GM12878 (cell line): ENCODE measurements at regions not wholly inside any gene's neighbourhood (a gene's known extent, or its start where the extent isn't known, plus 50 kb on each side); places are given as distances from the start of the nearest gene placed in this dataset.

Experiments used
- BCL3 ChIP-seq: IDR thresholded peaks from 2 replicates; pipeline ENCODE4 v1.6.1; 2011; ENCODE audit warnings: borderline replicate concordance, low read depth, mild to moderate bottlenecking, moderate library complexity, low read length; ENCODE audit not compliant: insufficient read depth, poor library complexity, severe bottlenecking
- CBX5 ChIP-seq: sonication (generic); IDR thresholded peaks from 2 replicates; pipeline ENCODE4 v1.6.1; 2016; ENCODE audit warnings: low read depth, moderate library complexity, mild to moderate bottlenecking, inconsistent platforms
- CREB1 ChIP-seq: IDR thresholded peaks from 2 replicates; pipeline ENCODE4 v1.6.1; 2012; ENCODE audit warnings: low read depth, mild to moderate bottlenecking, inconsistent platforms
- EED ChIP-seq: sonication (generic); IDR thresholded peaks from 2 replicates; pipeline ENCODE4 v1.6.1; 2016; ENCODE audit warnings: antibody characterized with exemption, low read depth
- ETV6 ChIP-seq, 2 experiments: fragments of 450-650 bp in 1 of 2; IDR thresholded peaks in 1 of 2; conservative IDR thresholded peaks in 1 of 2; 2 replicates each; pipeline ENCODE4 v1.6.1; 2014; ENCODE audit warnings: antibody characterized with exemption in 1 of 2, borderline replicate concordance in 1 of 2, low read depth in 1 of 2, mild to moderate bottlenecking in 1 of 2, moderate library complexity in 1 of 2
- HSF1 ChIP-seq: fragments of 150-350 bp; IDR thresholded peaks from 2 replicates; pipeline ENCODE4 v1.6.1; 2014; ENCODE audit warnings: mild to moderate bottlenecking, low read depth, low read length
- IKZF2 ChIP-seq, 2 experiments: fragments of 450-650 bp; IDR thresholded peaks; 2 replicates each; pipeline ENCODE4 v1.6.1; 2017; ENCODE audit warnings: mild to moderate bottlenecking in 2 of 2, moderate library complexity in 2 of 2
- IRF5 ChIP-seq: fragments of 450-650 bp; IDR thresholded peaks from 2 replicates; pipeline ENCODE4 v1.6.1; 2017; ENCODE audit warnings: borderline replicate concordance
- JUNB ChIP-seq: IDR thresholded peaks from 2 replicates; pipeline ENCODE4 v1.6.1; 2016; ENCODE audit warnings: antibody characterized with exemption, mild to moderate bottlenecking
- LARP7 ChIP-seq: fragments of 450-650 bp; IDR thresholded peaks from 2 replicates; pipeline ENCODE4 v1.6.1; 2017; ENCODE audit warnings: mild to moderate bottlenecking
- MTA2 ChIP-seq: fragments of 450-650 bp; IDR thresholded peaks from 2 replicates; pipeline ENCODE4 v1.6.1; 2016; ENCODE audit warnings: low read depth, mild to moderate bottlenecking, moderate library complexity
- MTA3 ChIP-seq: IDR thresholded peaks from 2 replicates; pipeline ENCODE4 v1.6.1; 2012; ENCODE audit warnings: low read length, inconsistent platforms, borderline replicate concordance
- NFXL1 ChIP-seq: fragments of 450-650 bp; IDR thresholded peaks from 2 replicates; pipeline ENCODE4 v1.6.1; 2017; ENCODE audit warnings: antibody characterized with exemption, mild to moderate bottlenecking, borderline replicate concordance
- PKNOX1 ChIP-seq: fragments of 450-650 bp; IDR thresholded peaks from 2 replicates; pipeline ENCODE4 v1.6.1; 2016; ENCODE audit warnings: mild to moderate bottlenecking
- RAD51 ChIP-seq: fragments of 450-650 bp; IDR thresholded peaks from 2 replicates; pipeline ENCODE4 v1.6.1; 2016; ENCODE audit warnings: moderate library complexity, mild to moderate bottlenecking, inconsistent platforms
- REST ChIP-seq: IDR thresholded peaks from 2 replicates; pipeline ENCODE4 v1.6.1; 2012; ENCODE audit warnings: mild to moderate bottlenecking, low read depth, low read length
- SMAD1 ChIP-seq: fragments of 450-650 bp; IDR thresholded peaks from 2 replicates; pipeline ENCODE4 v1.6.1; 2018; ENCODE audit warnings: mild to moderate bottlenecking, low read depth; ENCODE audit not compliant: partially characterized antibody
- SMAD5 ChIP-seq: IDR thresholded peaks from 2 replicates; pipeline ENCODE4 v1.6.1; 2016; ENCODE audit warnings: antibody characterized with exemption, low read depth
- SMARCA5 ChIP-seq: fragments of 450-650 bp; IDR thresholded peaks from 2 replicates; pipeline ENCODE4 v1.6.1; 2017; ENCODE audit warnings: mild to moderate bottlenecking
- TAF1 ChIP-seq: IDR thresholded peaks from 2 replicates; pipeline ENCODE4 v1.6.1; 2011; ENCODE audit warnings: mild to moderate bottlenecking, low read depth, low read length, borderline replicate concordance
- TCF12 ChIP-seq: IDR thresholded peaks from 2 replicates; pipeline ENCODE4 v1.6.1; 2011; ENCODE audit warnings: low read depth, mild to moderate bottlenecking, low read length
- ZNF207 ChIP-seq: fragments of 450-650 bp; IDR thresholded peaks from 2 replicates; pipeline ENCODE4 v1.6.1; 2014; ENCODE audit warnings: antibody characterized with exemption, mild to moderate bottlenecking, borderline replicate concordance

GRCh38 chr16:48101069-48101674, 54.6 kb downstream of the ABCC12 start (continued):
- TF ChIP-seq SMAD1 (peak; percentile 91), BCL3 (peak; percentile 99), CBX5 (0 out of 2 replicates have a peak, but pooled peaks have one; percentile 43), TCF12 (peak; percentile 94), EED (peak; percentile 64), ETV6 (conservative IDR thresholded peaks at IDR 0.05 in 1 of 2, IDR thresholded peaks at IDR 0.05 in 1 of 2; ENCODE audit: borderline replicate concordance in 1 of 2, low read depth in 1 of 2) (peak in 1 of 2 experiments; percentile 36; a peak in 1 of 4 replicates), REST (no peak), SMAD5 (no peak), HSF1 (0 out of 2 replicates have a peak, but pooled peaks have one; percentile 31), IKZF2 (IDR thresholded peaks at IDR 0.05) (peak; percentile 72 to 85; a peak in 3 of 4 replicates), TAF1 (0 out of 2 replicates have a peak, but pooled peaks have one; percentile 7), PKNOX1 (no peak), JUNB (peak; percentile 90), MTA2 (peak; percentile 89), SMARCA5 (no peak), ZNF207 (0 out of 2 replicates have a peak, but pooled peaks have one; percentile 42), LARP7 (peak; percentile 58; the same call in 1 of the 2 replicates), RAD51 (peak; percentile 53; the same call in 1 of the 2 replicates), CREB1 (0 out of 2 replicates have a peak, but pooled peaks have one; percentile 24), NFXL1 (no peak), MTA3 (peak; percentile 50; the same call in 1 of the 2 replicates), IRF5 (no peak)
